Peyer's patch (tissue), 4 donors: ENCODE measurements at regions not wholly inside any gene's neighbourhood (a gene's known extent, or its start where the extent isn't known, plus 50 kb on each side); places are given as distances from the start of the nearest gene placed in this dataset.

Source experiments
- POLR2A ChIP-seq, 2 donors: fragments of 450-650 bp; IDR thresholded peaks; one replicate each; pipeline ENCODE4 v1.5.1; 2017; ENCODE audit warnings: antibody characterized with exemption in 2 of 2, mild to moderate bottlenecking in 2 of 2, moderate library complexity in 2 of 2
- TF ChIP-seq, protein P1 (sequence below), 6 experiments: fragments of 450-650 bp in 4 of 6; fragments of 200-600 bp in 2 of 6; sonication (generic) in 1 of 6; IDR thresholded peaks; one replicate each; pipeline ENCODE4 v1.5.1; 2017 to 2019; ENCODE audit warnings: antibody characterized with exemption in 6 of 6, mild to moderate bottlenecking in 3 of 6, moderate library complexity in 1 of 6

DNA sequence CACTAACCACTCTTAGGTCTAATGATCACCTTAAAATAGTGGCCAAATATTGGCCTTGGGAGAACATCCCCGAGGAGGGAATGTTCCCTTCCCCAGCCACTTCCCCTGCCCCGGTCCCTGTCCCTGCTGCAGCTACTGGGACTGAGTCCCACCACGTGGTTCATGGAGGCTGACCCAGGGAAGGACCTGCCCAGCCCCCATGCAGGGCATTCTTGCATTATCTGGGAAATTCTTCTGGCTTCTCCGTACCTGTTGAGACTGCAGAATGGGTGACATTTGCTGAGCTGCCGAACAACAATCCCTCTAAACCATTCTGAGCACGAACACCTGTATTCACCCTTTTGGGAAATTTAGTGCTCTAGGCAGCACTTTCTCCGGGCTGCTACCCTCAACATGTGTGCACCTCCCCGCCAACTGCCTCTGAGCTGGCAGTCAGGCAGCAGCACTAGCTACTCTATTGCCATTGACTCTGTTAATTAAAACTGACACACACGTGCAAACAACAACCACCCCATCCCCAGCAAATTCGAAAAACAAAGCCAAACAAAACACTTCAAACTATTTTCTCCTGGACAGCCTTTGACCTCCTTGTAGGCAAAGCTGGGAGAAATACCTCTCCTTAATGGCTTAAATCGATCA lies 567.4 kb upstream of the MKI67 start:
- TF ChIP-seq, protein P1, sequence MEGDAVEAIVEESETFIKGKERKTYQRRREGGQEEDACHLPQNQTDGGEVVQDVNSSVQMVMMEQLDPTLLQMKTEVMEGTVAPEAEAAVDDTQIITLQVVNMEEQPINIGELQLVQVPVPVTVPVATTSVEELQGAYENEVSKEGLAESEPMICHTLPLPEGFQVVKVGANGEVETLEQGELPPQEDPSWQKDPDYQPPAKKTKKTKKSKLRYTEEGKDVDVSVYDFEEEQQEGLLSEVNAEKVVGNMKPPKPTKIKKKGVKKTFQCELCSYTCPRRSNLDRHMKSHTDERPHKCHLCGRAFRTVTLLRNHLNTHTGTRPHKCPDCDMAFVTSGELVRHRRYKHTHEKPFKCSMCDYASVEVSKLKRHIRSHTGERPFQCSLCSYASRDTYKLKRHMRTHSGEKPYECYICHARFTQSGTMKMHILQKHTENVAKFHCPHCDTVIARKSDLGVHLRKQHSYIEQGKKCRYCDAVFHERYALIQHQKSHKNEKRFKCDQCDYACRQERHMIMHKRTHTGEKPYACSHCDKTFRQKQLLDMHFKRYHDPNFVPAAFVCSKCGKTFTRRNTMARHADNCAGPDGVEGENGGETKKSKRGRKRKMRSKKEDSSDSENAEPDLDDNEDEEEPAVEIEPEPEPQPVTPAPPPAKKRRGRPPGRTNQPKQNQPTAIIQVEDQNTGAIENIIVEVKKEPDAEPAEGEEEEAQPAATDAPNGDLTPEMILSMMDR (IDR thresholded peaks at IDR 0.05): no peak
- no peak for TF ChIP-seq POLR2A (IDR thresholded peaks at IDR 0.05)
